Skin epidermis (tissue), 12 donors: ENCODE measurements at regions not wholly inside any gene's neighbourhood (a gene's known extent, or its start where the extent isn't known, plus 50 kb on each side); places are given as distances from the start of the nearest gene placed in this dataset.
"Not testable (repeated sequence)": the region's sequence is repeated elsewhere in the genome, so short reads cannot be mapped to it uniquely, and the experiment has no call there.

Experiments
- H3K27ac ChIP-seq, 21 experiments: fragments of 200-600 bp; sonication (generic) in 11 of 21; one replicate each; pipeline ENCODE4 v1.5.0; 2020; ENCODE audit warnings: mild to moderate bottlenecking in 3 of 21, inconsistent platforms in 2 of 21, moderate library complexity in 2 of 21
- H3K4me3 ChIP-seq, 7 experiments: fragments of 200-600 bp; sonication (generic) in 2 of 7; one replicate each; pipeline ENCODE4 v1.5.0; 2020; ENCODE audit warnings: inconsistent platforms in 2 of 7, mild to moderate bottlenecking in 2 of 7, moderate library complexity in 1 of 7

DNA sequence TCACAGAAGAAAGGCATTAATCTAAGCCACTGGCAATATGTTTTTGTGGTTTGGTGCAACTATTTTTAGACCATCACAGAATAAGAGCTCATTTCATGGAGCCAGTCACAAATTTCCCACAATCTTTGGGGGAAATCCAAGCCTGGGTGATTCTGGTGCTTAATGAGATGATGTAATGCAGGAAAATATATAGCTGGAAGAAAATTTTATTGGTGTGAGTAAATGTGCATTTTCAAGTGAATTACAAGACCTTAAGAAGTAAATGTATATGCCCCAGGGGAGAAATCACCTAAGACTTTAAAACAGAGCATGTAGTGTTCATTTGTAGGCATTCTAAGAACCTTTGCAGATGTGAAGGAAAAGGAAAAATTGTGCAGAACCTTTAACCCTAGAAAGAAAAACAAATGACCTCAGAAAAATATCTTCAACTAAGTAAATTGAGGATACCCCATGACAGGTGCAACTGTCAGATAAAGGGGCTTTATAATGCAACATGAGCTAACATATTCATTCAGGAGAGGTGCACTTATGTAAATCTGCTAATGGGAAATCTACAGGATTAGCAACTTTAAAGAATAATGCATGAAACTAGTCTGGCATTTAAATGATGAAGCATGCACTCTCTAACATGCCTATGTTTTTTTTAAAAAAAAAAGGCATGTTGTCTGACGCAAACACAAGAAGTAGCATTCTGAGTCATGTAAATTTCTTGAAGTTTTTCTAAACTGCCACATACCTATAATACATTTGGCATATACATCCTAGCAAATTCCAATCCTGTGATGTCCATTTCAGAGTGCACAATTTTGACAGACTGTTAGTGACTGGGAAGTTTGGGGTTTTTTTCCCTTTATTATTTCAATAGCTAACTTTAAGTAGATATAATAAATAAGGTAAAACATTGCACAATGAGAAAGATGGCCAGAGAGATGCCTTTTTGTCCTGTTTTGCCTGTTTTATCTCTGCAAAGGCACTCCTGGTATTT, 105.1 kb downstream of the MEX3B start:
- Histone ChIP-seq H3K4me3 (no peak overlapping the region), H3K27ac (no peak overlapping the region)

DNA sequence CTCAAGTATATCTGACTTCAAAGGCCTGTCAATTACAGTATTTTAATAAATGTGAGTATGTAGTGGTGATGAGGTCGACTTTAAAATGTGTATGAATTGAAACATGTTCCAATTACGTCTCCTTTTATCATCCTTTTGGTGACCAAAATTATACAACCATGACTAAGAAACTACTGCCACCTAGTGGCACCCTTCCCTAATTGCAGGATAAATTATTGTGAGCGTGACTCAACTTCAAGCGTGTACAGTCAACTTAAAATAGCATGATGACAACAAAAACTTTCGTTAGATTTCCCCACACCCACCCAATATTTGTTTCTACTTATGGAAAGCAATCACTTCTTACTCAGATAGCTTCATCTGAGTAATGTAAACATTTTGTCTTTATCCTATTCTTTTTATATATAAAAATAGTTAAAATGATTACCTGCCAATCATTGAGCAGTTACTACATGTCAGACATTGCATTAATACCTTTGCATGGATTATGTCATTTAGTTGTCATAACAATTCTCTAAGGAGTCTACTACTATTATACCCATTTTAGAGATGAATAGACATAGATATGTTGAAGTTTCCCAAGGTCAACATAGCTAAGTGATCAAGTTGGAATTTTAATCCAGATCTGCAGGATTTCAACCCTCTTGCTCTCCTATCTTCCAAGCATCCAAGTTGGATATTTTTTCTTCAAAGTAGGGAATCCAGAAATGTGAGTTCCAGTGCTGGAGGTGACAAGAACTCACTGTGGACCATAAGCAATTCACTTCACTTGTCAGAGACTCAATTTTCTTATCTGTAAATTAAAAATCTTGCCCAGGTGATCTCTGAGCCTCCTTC, 106.0 kb downstream of the MEX3B start:
- Histone ChIP-seq H3K27ac (no peak overlapping the region), H3K4me3 (no peak overlapping the region)

DNA sequence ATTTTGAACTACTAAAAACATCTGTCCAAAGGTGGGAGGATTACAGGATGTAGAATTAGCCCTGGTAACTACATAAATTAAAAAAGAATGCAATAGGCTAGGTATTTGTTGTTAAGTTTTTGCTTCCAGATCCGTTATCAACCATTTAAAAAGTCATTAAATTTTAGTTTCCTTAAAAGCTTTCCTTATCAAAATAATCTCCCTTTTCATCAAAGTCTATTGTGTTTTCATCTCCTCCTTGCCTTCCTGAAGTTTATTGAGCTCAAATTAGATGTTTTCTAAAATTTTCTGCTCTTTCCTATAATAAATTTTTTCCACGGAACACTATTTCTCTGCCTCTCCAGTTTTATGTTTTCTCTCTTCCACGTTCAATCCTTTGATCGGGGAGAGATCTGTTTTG, 108.6 kb downstream of the MEX3B start:
- Histone ChIP-seq H3K4me3 (no peak overlapping the region), H3K27ac (no peak overlapping the region)

DNA sequence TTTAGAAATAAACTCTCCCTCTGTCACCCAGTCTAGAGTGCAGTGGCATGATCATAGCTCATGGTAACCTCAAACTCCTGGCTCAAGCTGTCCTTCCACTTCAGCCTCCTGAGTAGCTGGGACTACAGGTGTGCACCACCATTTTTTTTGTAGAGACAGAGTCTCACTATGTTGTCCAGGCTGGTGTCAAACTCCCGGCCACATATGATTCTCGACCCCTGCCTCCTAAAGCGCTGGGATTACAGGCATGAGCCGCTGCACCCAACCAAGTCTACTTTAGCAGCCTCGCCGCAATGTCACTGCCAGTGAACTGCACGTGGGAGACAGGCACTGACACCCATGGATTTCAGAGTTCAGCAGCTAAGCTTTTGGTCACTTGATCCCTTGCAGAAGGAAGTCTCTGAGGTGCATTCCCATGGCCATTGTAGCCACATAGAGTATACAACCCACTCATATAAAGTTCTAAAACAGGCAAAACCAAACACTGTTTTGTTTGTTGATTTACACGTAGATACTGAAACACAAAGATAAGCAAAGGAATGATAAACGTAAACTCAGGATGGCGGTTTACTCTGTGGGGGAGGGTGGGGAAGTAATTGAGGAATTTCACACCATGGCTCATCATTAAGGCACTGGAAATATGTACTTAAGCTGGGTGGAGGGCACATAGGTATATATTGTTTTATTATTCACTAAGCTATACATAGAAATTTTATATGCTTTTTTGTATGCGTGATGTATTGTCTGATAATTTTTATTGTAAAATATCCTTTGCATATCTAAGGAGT, 115.0 kb downstream of the MEX3B start:
- Histone ChIP-seq H3K27ac (no peak overlapping the region), H3K4me3 (no peak overlapping the region)

DNA sequence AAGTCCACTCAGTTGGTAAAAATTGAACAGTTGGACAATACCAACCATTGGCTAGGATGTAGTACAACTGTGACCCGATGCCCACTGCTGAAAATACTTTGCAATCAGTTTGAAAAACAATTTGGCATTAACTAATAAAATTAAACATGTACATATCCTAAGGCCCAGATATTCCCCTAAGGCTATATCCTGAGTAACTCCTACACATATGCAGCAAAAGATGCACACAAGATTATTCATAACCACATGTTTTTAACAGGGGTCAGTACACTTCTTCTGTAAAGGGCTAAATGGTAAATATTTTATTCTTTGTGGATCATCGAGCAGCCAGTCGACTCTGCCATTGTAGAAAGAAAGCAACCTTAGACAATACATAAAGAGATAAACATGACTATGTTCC, 116.3 kb downstream of the MEX3B start:
- no peak overlapping the region for H3K27ac ChIP-seq
- H3K4me3 ChIP-seq: no peak overlapping the region

DNA sequence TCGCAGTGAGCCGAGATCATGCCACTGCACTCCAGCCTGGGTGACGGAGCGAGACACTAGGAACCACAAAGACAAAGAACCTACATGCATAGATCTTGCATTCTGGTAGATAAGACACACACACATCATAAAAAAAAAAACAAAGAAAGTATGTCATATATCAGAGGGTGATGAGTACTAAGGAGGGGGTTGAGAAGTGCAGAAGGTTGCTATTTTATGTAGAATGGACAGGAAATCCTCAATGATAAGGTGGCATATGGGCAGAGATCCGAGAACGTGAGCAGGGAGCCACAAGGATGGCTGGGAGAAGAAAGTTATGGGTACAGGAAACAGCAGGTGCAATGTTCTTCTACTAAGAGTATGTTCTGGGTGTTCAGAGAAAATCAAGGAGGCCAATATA, 118.8 kb downstream of the MEX3B start:
- no peak overlapping the region for H3K4me3 ChIP-seq
- H3K27ac ChIP-seq: no peak overlapping the region

DNA sequence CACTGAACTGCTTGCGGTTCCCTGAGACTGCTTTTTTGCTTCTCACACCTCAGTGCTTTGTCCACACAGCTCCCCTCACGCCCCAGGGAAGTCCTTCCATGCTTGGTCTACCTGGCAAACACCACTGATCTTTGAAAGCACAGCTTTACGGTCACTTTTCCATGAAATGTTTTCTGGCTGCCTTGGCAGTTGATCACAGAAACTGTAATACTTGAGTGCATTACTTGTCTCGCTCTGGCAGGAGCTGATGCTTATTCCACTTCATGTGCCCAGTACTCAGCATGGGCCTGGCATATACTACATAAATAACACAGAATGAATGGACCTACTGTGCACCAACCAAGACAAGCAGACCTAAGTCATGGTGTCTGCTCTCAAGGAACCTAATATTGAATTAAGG, 121.1 kb downstream of the MEX3B start:
- Histone ChIP-seq H3K27ac (no peak overlapping the region), H3K4me3 (no peak overlapping the region)

DNA sequence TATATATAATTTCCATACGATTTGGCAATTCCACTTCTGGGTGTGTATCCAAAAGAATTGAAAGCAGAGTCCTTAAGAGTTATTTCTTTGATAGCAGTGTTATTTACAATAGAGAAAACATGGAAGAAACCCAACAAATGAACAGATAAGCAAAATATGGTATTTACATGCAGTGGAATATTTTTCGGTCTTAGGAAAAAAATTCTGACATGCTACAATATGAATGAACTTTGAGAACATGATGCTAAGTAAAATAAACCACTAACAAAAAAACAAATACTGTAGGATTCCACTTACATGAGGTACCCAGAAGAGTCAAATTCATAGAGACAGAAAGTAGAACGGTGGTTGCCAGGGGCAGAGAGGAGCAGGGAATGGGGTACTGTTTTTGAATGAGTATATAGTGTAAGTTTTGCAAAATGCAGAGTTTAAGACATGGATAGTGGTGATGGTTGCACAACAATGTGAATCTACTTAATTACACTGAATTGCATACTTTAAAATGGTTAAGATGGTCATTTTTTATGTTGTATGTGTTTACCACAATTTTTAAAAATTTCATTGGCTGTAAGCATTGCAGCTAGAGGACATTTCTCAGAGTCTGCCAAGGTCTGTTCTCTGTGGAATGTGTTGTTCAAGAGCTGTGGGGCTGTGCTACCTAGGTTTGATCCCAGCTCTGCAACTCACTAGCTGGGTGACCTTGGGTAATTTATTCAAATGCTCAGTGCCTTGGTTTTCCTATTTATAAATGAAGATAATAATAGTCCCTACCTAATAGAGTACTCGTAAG, 122.1 kb downstream of the MEX3B start:
- Histone ChIP-seq H3K27ac (no peak overlapping the region), H3K4me3 (no peak overlapping the region)

DNA sequence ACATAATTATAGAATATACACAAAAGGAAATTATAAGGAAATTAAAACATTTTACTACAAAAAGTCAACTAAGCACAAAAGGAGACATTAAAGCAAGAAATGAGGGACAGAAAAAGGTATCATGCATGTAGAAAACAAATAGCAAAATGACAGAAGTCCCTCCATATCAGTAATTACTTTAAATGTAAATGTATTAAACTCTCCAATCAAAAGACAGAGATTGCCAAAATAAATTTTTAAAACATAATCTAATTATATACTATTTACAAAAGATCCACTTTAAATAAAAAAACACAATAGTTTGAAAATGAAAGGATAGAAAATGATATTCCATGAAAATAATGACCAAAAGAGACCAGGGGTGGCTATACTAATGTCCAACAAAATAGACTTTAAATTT, 123.7 kb downstream of the MEX3B start:
- Histone ChIP-seq H3K4me3 (no peak overlapping the region), H3K27ac (no peak overlapping the region)

DNA sequence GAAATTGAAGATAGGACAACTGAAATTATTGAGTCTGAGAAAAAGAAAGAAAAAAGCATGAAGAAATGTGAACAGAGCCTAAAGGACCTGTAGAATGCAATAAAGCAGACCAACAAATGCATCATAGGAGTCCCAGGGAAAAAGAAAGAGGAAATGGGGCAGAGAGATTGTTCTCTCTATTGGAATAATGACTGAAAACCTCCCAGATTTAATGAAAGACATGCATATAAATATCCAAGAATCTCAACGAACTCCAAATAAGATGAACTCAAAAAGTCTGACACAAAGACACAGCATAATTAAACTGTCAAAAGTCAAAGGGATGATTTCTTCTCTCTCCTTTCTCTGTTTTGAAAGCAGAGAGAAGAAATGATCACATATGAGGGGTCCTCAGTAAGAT, 124.7 kb downstream of the MEX3B start:
- no peak overlapping the region for H3K27ac ChIP-seq
- no peak overlapping the region for H3K4me3 ChIP-seq

DNA sequence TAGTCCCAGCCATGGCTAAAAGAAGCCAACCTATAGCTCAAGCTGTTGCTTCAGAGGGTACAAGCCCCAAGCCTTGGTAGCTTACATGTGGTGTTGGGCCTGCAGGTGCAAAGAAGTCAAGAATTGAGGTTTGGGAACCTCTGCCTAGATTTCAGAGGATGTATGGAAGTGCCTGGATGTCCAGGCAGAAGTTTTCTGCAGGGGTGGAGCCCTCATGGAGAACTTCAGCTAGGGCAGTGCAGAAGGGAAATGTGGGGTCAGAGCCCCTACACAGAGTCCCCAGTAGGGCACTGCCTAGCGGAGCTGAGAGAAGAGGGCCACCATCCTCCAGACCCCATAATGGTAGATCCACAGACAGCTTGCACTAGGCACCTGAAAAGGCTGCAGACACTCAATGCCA, 127.1 kb downstream of the MEX3B start:
- not testable (repeated sequence) for H3K4me3 ChIP-seq, H3K27ac ChIP-seq

DNA sequence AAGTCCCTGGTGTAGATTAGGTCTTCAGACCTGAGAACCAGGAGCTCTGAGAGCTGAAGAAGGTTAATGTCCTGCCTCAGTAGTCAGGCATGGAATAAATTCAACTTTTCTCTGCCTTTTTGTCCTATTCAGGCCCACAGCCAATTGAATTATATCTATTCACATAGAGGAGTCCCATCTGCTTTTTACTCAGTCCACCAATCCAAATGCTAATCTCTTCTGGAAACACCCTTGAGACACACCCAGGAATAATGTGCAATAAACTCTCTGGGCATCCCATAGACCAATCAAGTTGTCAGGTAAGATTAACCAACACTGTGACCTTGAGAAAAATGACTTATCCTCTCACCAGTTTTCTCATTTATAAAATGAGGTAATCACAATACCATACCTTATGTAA, 129.4 kb downstream of the MEX3B start:
- H3K27ac ChIP-seq: no peak overlapping the region

DNA sequence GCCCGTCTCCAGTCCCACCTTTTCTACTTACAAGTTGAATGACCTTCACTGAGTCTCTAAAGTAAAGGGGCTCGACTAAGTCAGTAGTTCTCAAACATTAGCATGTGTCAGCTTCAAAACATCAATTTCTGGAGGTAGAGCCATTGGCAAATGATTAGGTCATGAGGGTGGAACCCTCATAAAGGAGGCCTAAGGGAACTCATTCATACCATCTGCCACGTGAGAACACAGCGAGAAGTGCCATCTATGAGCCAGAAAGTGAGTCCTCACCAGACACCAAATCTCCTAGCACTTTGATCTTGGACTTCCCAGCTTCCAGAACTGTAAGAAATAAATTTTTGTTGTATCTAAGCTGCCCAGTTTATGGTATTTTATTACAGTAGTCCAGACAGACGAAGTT, 129.8 kb downstream of the MEX3B start:
- no peak overlapping the region for H3K27ac ChIP-seq
- H3K4me3 ChIP-seq: no peak overlapping the region

More for the DNA sequence above, 129.4 kb downstream of the MEX3B start:
- no peak overlapping the region for H3K4me3 ChIP-seq

DNA sequence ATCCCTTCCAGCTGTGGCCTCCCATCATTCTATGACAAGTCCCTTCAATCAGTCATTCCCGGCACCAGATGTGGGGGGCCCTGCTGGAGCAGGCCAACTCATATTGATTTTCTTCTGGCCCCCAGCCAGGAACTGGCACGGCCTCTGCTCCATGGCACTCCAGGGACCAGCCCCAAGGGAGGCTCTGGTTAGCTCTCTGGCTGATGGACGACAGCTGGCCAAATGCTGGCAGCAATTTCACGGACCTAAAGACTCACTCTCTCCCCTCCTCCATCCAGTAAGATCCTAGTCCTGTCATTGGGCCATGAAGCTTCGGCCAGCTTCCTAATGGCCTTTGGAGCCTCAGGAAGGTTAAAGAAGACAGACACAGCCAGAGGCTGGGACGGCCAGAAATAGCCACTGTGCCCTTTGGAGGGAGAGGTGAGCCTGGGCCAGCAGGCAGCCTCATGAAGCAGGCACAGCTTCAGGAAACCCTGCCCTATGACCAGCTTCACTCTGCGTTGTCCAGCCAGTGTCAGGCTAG, 131.0 kb downstream of the MEX3B start:
- Histone ChIP-seq H3K27ac (no peak overlapping the region), H3K4me3 (no peak overlapping the region)

DNA sequence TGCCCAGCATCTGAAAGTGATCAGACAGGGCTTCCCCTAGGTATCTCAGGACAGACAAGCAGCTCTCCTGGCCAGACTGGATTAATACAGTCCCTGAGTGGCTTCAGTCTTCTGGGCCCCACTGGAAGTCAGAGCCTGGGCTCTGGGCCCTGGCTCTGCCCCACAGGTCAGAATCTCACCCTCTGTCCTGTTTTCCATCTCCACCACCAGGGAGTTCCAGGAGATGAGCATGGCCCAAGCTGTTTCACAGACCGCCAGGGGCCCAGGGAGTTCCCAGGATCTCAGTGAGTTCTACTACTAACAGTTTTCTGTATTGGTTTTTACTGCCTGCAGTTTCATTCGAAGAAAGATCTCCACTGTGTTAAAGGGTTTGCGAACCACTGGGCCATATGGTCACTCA, 131.5 kb downstream of the MEX3B start:
- Histone ChIP-seq H3K4me3 (no peak overlapping the region), H3K27ac (no peak overlapping the region)

DNA sequence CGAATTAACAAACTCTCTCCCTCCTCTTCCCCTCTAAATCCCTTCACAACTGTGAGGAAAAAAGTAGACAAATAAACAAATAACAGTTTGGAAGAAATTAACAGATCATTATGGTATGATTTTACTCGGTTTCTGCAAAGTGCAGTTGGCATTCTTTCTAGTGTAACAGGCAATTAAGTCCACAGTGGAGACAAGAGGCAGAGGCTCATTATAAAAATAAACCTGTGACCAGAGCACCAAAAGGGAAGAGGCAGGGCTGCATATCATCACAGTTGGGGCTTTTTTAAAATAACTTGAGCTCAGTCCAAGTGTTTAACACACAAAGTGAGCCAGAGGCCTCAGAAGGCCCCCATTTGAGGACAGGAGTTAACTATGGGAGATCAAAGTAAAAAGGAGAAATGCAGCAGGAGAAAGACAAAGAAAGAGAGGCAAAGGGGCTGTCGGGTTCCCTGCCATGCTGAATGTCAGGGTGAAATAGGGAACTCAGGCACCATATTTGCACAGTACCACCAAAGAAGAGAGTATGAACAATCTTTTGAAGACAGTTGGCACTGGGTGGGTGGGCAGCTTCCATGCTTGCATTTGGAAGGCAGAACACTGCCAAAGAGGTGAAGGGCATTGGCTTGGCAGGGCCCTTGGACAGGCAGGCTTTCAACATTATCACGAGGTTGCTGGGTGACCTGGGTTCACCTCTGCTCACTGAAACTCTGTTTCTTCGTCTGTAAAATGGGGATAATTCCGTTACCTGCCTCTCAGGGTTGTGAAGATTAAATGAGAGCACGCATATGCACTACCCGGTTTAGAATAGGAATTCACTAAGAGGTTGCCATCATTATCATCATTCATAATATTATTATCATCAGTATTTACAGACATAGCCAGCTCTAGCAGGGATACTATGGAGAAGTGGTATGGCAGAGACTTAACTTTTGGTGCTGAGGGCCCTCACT, 134.5 kb downstream of the MEX3B start:
- Histone ChIP-seq H3K4me3 (no peak overlapping the region), H3K27ac (no peak overlapping the region)

DNA sequence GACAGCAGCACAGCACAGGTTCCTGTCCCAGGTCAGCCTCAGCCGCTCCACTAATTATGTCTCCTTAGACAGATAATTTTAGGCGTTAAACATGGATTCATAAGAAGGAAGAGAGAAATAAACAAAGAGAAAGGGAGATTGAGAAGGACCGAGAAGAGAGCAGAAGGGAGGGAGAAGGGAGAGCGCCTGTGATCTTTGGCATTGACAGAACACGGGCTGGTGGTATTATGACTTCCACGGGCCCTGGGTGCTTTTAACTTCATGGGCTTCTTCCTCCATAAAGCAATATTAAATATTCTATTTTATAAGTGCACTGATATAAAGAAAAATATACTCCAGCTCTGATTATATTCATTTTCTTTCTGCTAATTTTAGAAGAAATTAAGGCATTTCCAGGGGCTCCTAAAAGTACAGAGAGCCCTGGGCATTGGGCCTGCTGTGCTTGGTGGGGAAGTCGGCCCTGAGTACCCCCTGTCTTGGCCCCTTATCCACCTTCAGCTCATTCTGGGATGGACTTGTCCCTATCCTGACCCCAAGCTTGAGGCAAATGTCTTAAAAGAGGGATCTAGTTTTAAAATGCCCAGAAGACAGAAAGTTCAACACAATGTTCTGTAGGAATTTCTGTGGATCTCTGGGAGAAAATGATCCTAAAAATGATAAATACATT, 135.3 kb downstream of the MEX3B start:
- Histone ChIP-seq H3K27ac (no peak overlapping the region), H3K4me3 (no peak overlapping the region)

DNA sequence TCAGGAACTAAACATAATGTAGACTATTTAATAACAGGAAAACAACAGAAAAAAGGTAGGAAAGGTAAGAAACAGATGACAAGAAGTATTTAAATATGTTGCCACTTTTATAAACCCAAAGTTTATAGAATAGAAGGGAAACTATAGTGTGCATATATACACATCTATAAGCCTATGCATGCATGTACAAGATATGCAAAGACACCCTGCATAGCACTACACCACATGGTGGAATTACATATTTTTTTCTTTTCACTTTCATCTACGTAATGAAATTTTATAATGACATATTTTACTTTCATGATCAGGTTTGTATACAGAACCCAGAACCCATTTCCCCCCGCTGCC, 136.8 kb downstream of the MEX3B start:
- H3K27ac ChIP-seq: no peak overlapping the region
- H3K4me3 ChIP-seq: no peak overlapping the region
